Loucy (cell line): ENCODE measurements at regions not wholly inside any gene's neighbourhood (a gene's known extent, or its start where the extent isn't known, plus 50 kb on each side); places are given as distances from the start of the nearest gene placed in this dataset.

Experiments
- EZH2phosphoT487 ChIP-seq: fragments of 200-600 bp; IDR thresholded peaks from 2 replicates; pipeline ENCODE4 v1.6.1; 2018; ENCODE audit warnings: antibody characterized with exemption, mild to moderate bottlenecking, moderate library complexity, borderline replicate concordance
- TF ChIP-seq, protein P1 (sequence below): fragments of 200-600 bp; sonication (generic); conservative IDR thresholded peaks from 2 replicates; pipeline ENCODE4 v1.5.1; 2014; ENCODE audit warnings: mild to moderate bottlenecking, antibody characterized with exemption, low read length

DNA sequence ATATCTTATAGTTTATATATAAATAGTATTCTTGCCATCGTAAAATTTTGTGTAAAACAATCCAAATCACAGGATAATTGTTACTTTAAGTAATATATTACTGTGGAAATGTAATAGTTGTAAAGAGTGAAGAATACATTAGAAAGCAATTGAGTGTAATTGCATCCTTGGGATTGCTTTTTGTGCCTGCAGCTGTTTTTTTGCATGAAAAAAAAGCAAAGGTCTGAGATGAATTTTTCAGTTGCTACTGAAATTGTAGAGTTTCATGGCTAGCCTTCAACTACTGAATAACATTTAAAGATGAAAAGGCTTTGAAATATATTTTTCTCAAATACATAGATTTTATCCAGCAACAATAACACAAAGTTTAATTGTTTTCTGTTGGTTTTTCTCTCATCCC lies 232.0 kb upstream of the FAM174A start:
- TF ChIP-seq, protein P1, sequence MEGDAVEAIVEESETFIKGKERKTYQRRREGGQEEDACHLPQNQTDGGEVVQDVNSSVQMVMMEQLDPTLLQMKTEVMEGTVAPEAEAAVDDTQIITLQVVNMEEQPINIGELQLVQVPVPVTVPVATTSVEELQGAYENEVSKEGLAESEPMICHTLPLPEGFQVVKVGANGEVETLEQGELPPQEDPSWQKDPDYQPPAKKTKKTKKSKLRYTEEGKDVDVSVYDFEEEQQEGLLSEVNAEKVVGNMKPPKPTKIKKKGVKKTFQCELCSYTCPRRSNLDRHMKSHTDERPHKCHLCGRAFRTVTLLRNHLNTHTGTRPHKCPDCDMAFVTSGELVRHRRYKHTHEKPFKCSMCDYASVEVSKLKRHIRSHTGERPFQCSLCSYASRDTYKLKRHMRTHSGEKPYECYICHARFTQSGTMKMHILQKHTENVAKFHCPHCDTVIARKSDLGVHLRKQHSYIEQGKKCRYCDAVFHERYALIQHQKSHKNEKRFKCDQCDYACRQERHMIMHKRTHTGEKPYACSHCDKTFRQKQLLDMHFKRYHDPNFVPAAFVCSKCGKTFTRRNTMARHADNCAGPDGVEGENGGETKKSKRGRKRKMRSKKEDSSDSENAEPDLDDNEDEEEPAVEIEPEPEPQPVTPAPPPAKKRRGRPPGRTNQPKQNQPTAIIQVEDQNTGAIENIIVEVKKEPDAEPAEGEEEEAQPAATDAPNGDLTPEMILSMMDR: no peak
- TF ChIP-seq EZH2phosphoT487: no peak
